Fibroblast of lung (primary cell): ENCODE measurements at regions not wholly inside any gene's neighbourhood (a gene's known extent, or its start where the extent isn't known, plus 50 kb on each side); places are given as distances from the start of the nearest gene placed in this dataset.

ENCODE experiments used
- DNase-seq, 2 donors: peaks; one replicate each; pipeline versions ENCODE4 v3.0.0 to v3.0.0-alpha.2; 2010; ENCODE audit warnings: low read depth in 2 of 2
- H2AFZ ChIP-seq: 2 replicates; pipeline ENCODE4 v1.5.1; 2012; ENCODE audit warnings: low read length, control low read depth, inconsistent platforms
- H3K27ac ChIP-seq: 2 replicates; pipeline ENCODE4 v1.5.1; 2011; ENCODE audit warnings: low read length, control low read depth; ENCODE audit not compliant: insufficient read depth
- H3K27me3 ChIP-seq: 2 replicates; pipeline ENCODE4 v1.5.1; 2011; ENCODE audit warnings: mild to moderate bottlenecking, low read length; ENCODE audit not compliant: control insufficient read depth, insufficient read depth
- H3K36me3 ChIP-seq: 2 replicates; pipeline ENCODE4 v1.5.1; 2011; ENCODE audit warnings: low read length; ENCODE audit not compliant: control insufficient read depth, insufficient read depth
- H3K4me1 ChIP-seq: 2 replicates; pipeline ENCODE4 v1.5.1; 2011; ENCODE audit warnings: low read length; ENCODE audit not compliant: control insufficient read depth, insufficient read depth; ENCODE audit errors: extremely low read depth
- H3K4me2 ChIP-seq: 2 replicates; pipeline ENCODE4 v1.5.1; 2011; ENCODE audit warnings: low read length, control low read depth; ENCODE audit not compliant: insufficient read depth; ENCODE audit errors: extremely low read depth
- H3K4me3 ChIP-seq, 4 experiments: fragments of 200-600 bp in 1 of 4; sonication (generic) in 1 of 4; replicated peaks in 1 of 4; 2 replicates each; pipeline ENCODE4 v1.5.1; 2011 to 2016; ENCODE audit warnings: low read length in 4 of 4, low read depth in 3 of 4, mild to moderate bottlenecking in 3 of 4, control low read depth in 2 of 4, inconsistent platforms in 1 of 4, mixed read lengths in 1 of 4; ENCODE audit not compliant: insufficient read depth in 1 of 4; ENCODE audit errors: control extremely low read depth in 1 of 4
- H3K79me2 ChIP-seq: 2 replicates; pipeline ENCODE4 v1.5.1; 2012; ENCODE audit warnings: mild to moderate bottlenecking, low read length, inconsistent platforms; ENCODE audit not compliant: control insufficient read depth, insufficient read depth
- H3K9ac ChIP-seq: 2 replicates; pipeline ENCODE4 v1.5.1; 2011; ENCODE audit warnings: mild to moderate bottlenecking, low read length, control low read depth; ENCODE audit not compliant: insufficient read depth
- H3K9me3 ChIP-seq: 2 replicates; pipeline ENCODE4 v1.5.1; 2012; ENCODE audit warnings: low read depth, low read length; ENCODE audit not compliant: control insufficient read depth, insufficient read depth
- H4K20me1 ChIP-seq: 2 replicates; pipeline ENCODE4 v1.5.1; 2011; ENCODE audit warnings: low read length; ENCODE audit not compliant: control insufficient read depth, insufficient read depth; ENCODE audit errors: extremely low read depth
- CTCF ChIP-seq, 2 donors: IDR thresholded peaks in 1 of 2; conservative IDR thresholded peaks in 1 of 2; 1 replicate in 1 of 2; 2 replicates in 1 of 2; pipeline ENCODE4 v1.5.1; 2011 to 2012; ENCODE audit warnings: low read length in 2 of 2, control low read depth in 1 of 2, inconsistent platforms in 1 of 2, low read depth in 1 of 2, mild to moderate bottlenecking in 1 of 2
- EZH2 ChIP-seq: IDR thresholded peaks from 2 replicates; pipeline ENCODE4 v1.5.1; 2012; ENCODE audit warnings: low read length, control low read depth, mild to moderate bottlenecking; ENCODE audit errors: missing control alignments

DNA sequence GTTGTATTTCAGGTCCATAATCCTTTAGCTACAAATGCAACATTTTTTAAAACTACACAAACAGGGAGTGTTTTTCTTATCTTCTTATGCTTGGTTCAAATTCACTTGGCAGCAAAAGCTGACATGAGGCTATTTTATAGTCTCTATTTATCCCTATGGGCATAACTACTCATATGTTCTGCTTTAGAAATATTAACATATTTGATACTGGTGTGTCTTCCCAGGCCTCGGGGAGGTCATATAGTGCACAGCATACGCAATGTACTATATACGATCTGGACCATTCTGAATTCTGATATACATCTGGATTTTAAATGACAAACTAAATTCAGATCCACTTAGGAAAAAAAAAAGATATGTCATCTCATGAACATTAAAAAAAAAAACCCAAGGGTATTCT is 69.2 kb downstream of the TFAP2C start:
- H3K27me3 ChIP-seq = no peaks in the 10 kb centered on the region
- H3K4me1 ChIP-seq = no peaks in the 10 kb centered on the region
- no peak overlapping the region for H3K27ac ChIP-seq
- TF ChIP-seq EZH2 (no peak), CTCF (conservative IDR thresholded peaks at IDR 0.05 in 1 of 2, IDR thresholded peaks at IDR 0.05 in 1 of 2; ENCODE audit: low read depth in 1 of 2, low read length in 2 of 2) (no peak)
- no peak for DNase-seq
- no peak overlapping the region for H2AFZ ChIP-seq
- no peak overlapping the region for H3K4me2 ChIP-seq
- no peak overlapping the region for H3K9ac ChIP-seq
- H3K79me2 ChIP-seq = no peaks in the 10 kb centered on the region
- H3K9me3 ChIP-seq = no peaks in the 10 kb centered on the region
- H3K36me3 ChIP-seq = no peaks in the 10 kb centered on the region
- H3K4me3 ChIP-seq = no peak overlapping the region
- no peaks in the 10 kb centered on the region for H4K20me1 ChIP-seq

- no peak for TF ChIP-seq EZH2
- no peak for TF ChIP-seq CTCF (conservative IDR thresholded peaks at IDR 0.05 in 1 of 2, IDR thresholded peaks at IDR 0.05 in 1 of 2; ENCODE audit: low read depth in 1 of 2, low read length in 2 of 2)
- Histone ChIP-seq H3K27ac (no peak overlapping the region), H3K9me3 (no peaks in the 10 kb centered on the region), H3K4me1 (no peaks in the 10 kb centered on the region), H3K4me2 (no peak overlapping the region), H3K9ac (no peak overlapping the region), H3K4me3 (no peak overlapping the region), H4K20me1 (no peaks in the 10 kb centered on the region), H3K79me2 (no peaks in the 10 kb centered on the region), H2AFZ (no peak overlapping the region), H3K27me3 (no peaks in the 10 kb centered on the region), H3K36me3 (no peaks in the 10 kb centered on the region)
- no peak for DNase-seq
These were observed 69.6 kb downstream of the TFAP2C start for GRCh38 chr20:56698749-56699148.

DNA sequence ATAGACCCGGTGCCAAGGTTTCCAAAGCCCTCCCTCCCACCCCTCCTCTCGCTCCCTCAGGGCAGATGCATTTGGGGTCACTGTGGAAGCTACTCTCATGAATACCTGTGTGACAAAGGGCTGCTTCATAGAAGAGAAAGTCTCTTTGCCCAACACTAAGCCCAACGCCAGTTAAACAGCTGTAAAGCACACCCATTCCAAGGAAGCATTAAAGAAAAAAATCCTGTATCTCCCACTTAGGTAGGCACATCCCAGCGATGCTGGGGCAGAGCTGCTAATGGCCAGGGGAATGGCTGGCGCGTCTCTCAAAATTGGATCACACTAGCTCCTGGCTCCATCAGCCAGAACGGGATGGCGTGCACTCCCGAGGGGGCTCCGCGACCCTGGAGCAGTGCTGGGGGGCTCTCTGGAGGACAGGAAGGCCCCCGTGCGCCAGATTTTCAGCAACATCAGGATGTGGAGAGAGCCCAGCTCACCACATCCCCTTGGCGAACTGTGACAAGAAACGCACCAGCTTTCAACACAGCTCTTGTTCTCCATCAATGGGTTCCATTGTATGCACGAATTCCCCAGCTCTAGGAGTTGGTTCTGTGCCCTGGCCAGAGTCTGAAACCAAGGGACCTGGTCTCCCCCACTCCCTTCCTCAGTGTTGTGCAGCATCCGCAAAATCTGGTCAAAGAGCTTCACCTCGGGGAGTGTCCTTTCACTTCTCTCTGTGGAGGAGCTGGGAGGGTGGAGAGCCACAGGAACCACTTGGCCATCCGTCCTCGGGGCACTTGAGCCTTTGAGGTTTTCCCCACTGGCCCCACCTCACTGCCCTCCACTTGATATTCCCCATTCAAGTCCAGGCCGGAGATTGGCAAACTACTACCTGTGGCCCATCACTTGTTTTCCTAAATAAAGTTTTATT is 74.1 kb downstream of the TFAP2C start:
- Histone ChIP-seq H3K27me3 (no peaks in the 10 kb centered on the region), H4K20me1 (no peaks in the 10 kb centered on the region), H3K4me1 (no peaks in the 10 kb centered on the region), H3K9me3 (no peaks in the 10 kb centered on the region), H3K79me2 (no peaks in the 10 kb centered on the region), H2AFZ (no peak overlapping the region), H3K27ac (no peak overlapping the region), H3K9ac (no peak overlapping the region), H3K4me2 (no peak overlapping the region), H3K36me3 (no peaks in the 10 kb centered on the region), H3K4me3 (no peak overlapping the region)
- TF ChIP-seq EZH2 (no peak), CTCF (conservative IDR thresholded peaks at IDR 0.05 in 1 of 2, IDR thresholded peaks at IDR 0.05 in 1 of 2; ENCODE audit: low read depth in 1 of 2, low read length in 2 of 2) (no peak)
- no peak for DNase-seq
